PC-3 (cell line): ENCODE measurements at regions not wholly inside any gene's neighbourhood (a gene's known extent, or its start where the extent isn't known, plus 50 kb on each side); places are given as distances from the start of the nearest gene placed in this dataset.

Source experiments
- ATAC-seq: fragments of 200-7000 bp; cut with Tn5 transposase; 2 replicates; pipeline ENCODE4 v1.9.1; 2020; ENCODE audit warnings: mild to moderate bottlenecking, moderate library complexity
- BruUV-seq: library from RNA; stranded (reverse); fragments of 400-500 nt; replicated peaks from 2 replicates; lab custom pipeline; 2021; lab: Mats Ljungman, UMichigan
- CTCF ChIA-PET: fragments of 300-600 bp; sonication (Branson Sonifier 250); formaldehyde crosslinking; loops from one replicate; lab custom pipeline; 2022; ENCODE audit warnings: antibody characterized with exemption; lab: Charles Lee
- POLR2A ChIA-PET: fragments of 300-600 bp; sonication (Branson Sonifier 250); formaldehyde crosslinking; loops from one replicate; lab custom pipeline; 2022; ENCODE audit warnings: antibody characterized with exemption; ENCODE audit not compliant: unreplicated experiment; lab: Charles Lee
- DNase-seq: peaks from one replicate; pipeline ENCODE4 v3.0.0-alpha.2; 2015
- H2AFZ ChIP-seq: fragments of 300-600 bp; sonication (generic); 2 replicates; pipeline ENCODE4 v1.6.0; 2016; ENCODE audit warnings: antibody characterized with exemption, low read length
- H3F3A ChIP-seq: fragments of 300-600 bp; sonication (generic); one replicate; pipeline ENCODE4 v1.6.0; 2017; ENCODE audit warnings: antibody characterized with exemption, low read length, control low read depth, mild to moderate bottlenecking; ENCODE audit not compliant: unreplicated experiment
- H3K27ac ChIP-seq: fragments of 300-600 bp; sonication (generic); 2 replicates; pipeline ENCODE4 v1.5.1; 2016; ENCODE audit warnings: mild to moderate bottlenecking, low read length
- H3K27me3 ChIP-seq: fragments of 300-600 bp; sonication (generic); 2 replicates; pipeline ENCODE4 v1.6.1; 2016; ENCODE audit warnings: low read length, mixed read lengths
- H3K36me3 ChIP-seq: fragments of 300-600 bp; sonication (generic); 2 replicates; pipeline ENCODE4 v1.6.1; 2016; ENCODE audit warnings: low read depth, mixed run types, low read length, mixed read lengths
- H3K4me1 ChIP-seq: fragments of 300-600 bp; sonication (generic); 2 replicates; pipeline ENCODE4 v1.5.1; 2016; ENCODE audit warnings: low read length; ENCODE audit not compliant: insufficient read depth
- H3K4me2 ChIP-seq: fragments of 300-600 bp; sonication (generic); 2 replicates; pipeline ENCODE4 v1.6.0; 2016; ENCODE audit warnings: low read length
- H3K4me3 ChIP-seq: fragments of 300-600 bp; sonication (generic); 2 replicates; pipeline ENCODE4 v1.5.1; 2016; ENCODE audit warnings: mild to moderate bottlenecking, low read length, mixed read lengths
- H3K79me2 ChIP-seq: fragments of 300-600 bp; sonication (generic); 2 replicates; pipeline ENCODE4 v1.6.1; 2017; ENCODE audit warnings: low read length, mixed read lengths
- H3K9ac ChIP-seq: fragments of 300-600 bp; sonication (generic); 2 replicates; pipeline ENCODE4 v1.6.0; 2016; ENCODE audit warnings: mild to moderate bottlenecking, low read length
- H3K9me2 ChIP-seq: fragments of 300-600 bp; sonication (generic); replicated peaks from 2 replicates; pipeline ENCODE4 v1.6.1; 2016; ENCODE audit warnings: mixed run types, low read length, mixed read lengths
- H3K9me3 ChIP-seq: fragments of 300-600 bp; sonication (generic); 2 replicates; pipeline ENCODE4 v1.6.1; 2016; ENCODE audit warnings: low read length, mixed read lengths
- H4K20me1 ChIP-seq: fragments of 300-600 bp; sonication (generic); 2 replicates; pipeline ENCODE4 v1.6.1; 2016; ENCODE audit warnings: low read length, mixed read lengths
- CTCF ChIP-seq: fragments of 300-600 bp; sonication (generic); conservative IDR thresholded peaks from 2 replicates; pipeline ENCODE4 v1.5.1; 2017; ENCODE audit warnings: antibody characterized with exemption, low read depth, mild to moderate bottlenecking, low read length
- EZH2 ChIP-seq: fragments of 300-600 bp; sonication (generic); IDR thresholded peaks from one replicate; pipeline ENCODE4 v1.6.1; 2017; ENCODE audit warnings: antibody characterized with exemption, mild to moderate bottlenecking, low read length; ENCODE audit not compliant: unreplicated experiment
- EZH2phosphoT487 ChIP-seq: fragments of 300-600 bp; sonication (generic); IDR thresholded peaks from 2 replicates; pipeline ENCODE4 v1.6.1; 2018; ENCODE audit warnings: mild to moderate bottlenecking, antibody characterized with exemption, low read length, borderline replicate concordance
- intact Hi-C: fragments of 100-400 bp; cut with micrococcal nuclease; formaldehyde crosslinking; loops from 2 replicates; pipeline ENCODE4 v1.9.0; 2023

- no peak overlapping the region for H2AFZ ChIP-seq
- no peak overlapping the region for H3K9ac ChIP-seq
- H3F3A ChIP-seq, result no peaks in the 10 kb centered on the region
- DNase-seq, result no peak
- POLR2A ChIA-PET, result no interaction called here
- BruUV-seq, result no TSS peak
- H3K9me3 ChIP-seq, result no peaks in the 10 kb centered on the region
- no peaks in the 10 kb centered on the region for H3K79me2 ChIP-seq
- intact Hi-C loops, result no loop called here
- H3K4me2 ChIP-seq, result no peak overlapping the region
- H3K9me2 ChIP-seq, result no peaks in the 10 kb centered on the region
- CTCF ChIA-PET, result no interaction called here
- no peak overlapping the region for H3K4me3 ChIP-seq
- H4K20me1 ChIP-seq, result no peaks in the 10 kb centered on the region
- TF ChIP-seq CTCF (no peak), EZH2phosphoT487 (no peak), EZH2 (no peak)
- no peaks in the 10 kb centered on the region for H3K4me1 ChIP-seq
- H3K27me3 ChIP-seq, result no peaks in the 10 kb centered on the region
- no peak overlapping the region for H3K27ac ChIP-seq
- ATAC-seq, result no peak
- no peaks in the 10 kb centered on the region for H3K36me3 ChIP-seq
These were observed 118.7 kb upstream of the BOD1 start for GRCh38 chr5:173735184-173735583.

- Histone ChIP-seq H3K36me3 (no peaks in the 10 kb centered on the region), H3K4me3 (no peak overlapping the region), H3K4me1 (no peaks in the 10 kb centered on the region), H3F3A (no peaks in the 10 kb centered on the region), H3K4me2 (no peak overlapping the region), H3K9ac (no peak overlapping the region), H3K79me2 (no peaks in the 10 kb centered on the region), H4K20me1 (no peaks in the 10 kb centered on the region), H3K27ac (no peak overlapping the region), H2AFZ (no peak overlapping the region), H3K9me2 (no peaks in the 10 kb centered on the region), H3K27me3 (no peaks in the 10 kb centered on the region), H3K9me3 (no peaks in the 10 kb centered on the region)
- TF ChIP-seq EZH2 (no peak), CTCF (no peak), EZH2phosphoT487 (no peak)
- DNase-seq, result no peak
- ATAC-seq, result no peak
- intact Hi-C loops, result no loop called here
- POLR2A ChIA-PET, result no interaction called here
- BruUV-seq, result no TSS peak
- CTCF ChIA-PET, result no interaction called here
These were observed 119.2 kb upstream of the BOD1 start for GRCh38 chr5:173735691-173736090.

GRCh38 chr5:173736374-173736773 lies 119.9 kb upstream of the BOD1 start:
- H3K4me3 ChIP-seq, result no peak overlapping the region

More at GRCh38 chr5:173736374-173736773, 119.9 kb upstream of the BOD1 start:
- ATAC-seq (no peak), DNase-seq (no peak)
- Histone ChIP-seq H3K27ac (no peak overlapping the region), H3F3A (no peaks in the 10 kb centered on the region), H2AFZ (no peak overlapping the region), H3K79me2 (no peaks in the 10 kb centered on the region), H3K9ac (no peak overlapping the region), H3K4me2 (no peak overlapping the region), H3K9me3 (no peaks in the 10 kb centered on the region), H4K20me1 (no peaks in the 10 kb centered on the region), H3K27me3 (no peaks in the 10 kb centered on the region), H3K9me2 (no peaks in the 10 kb centered on the region), H3K4me1 (no peaks in the 10 kb centered on the region), H3K36me3 (no peaks in the 10 kb centered on the region)
- TF ChIP-seq EZH2 (no peak), EZH2phosphoT487 (no peak), CTCF (no peak)
- BruUV-seq, result no TSS peak
- ChIA-PET POLR2A (no interaction called here), CTCF (no interaction called here)
- intact Hi-C loops, result no loop called here
